GM21447 (cell line): ENCODE measurements at regions not wholly inside any gene's neighbourhood (a gene's known extent, or its start where the extent isn't known, plus 50 kb on each side); places are given as distances from the start of the nearest gene placed in this dataset.
"Not testable (repeated sequence)": the region's sequence is repeated elsewhere in the genome, so short reads cannot be mapped to it uniquely, and the experiment has no call there.

Source experiments
- ATAC-seq: cut with Tn5 transposase; IDR thresholded peaks from one replicate; pipeline ENCODE4 v1.9.1; 2021; ENCODE audit not compliant: unreplicated experiment

- no peak for ATAC-seq
Observed at GRCh38 chr12:78269620-78270019, 438.9 kb downstream of the NAV3 start.

GRCh38 chr12:78271546-78271945, 440.9 kb downstream of the NAV3 start:
- no peak for ATAC-seq

GRCh38 chr12:78275886-78276285, 445.2 kb downstream of the NAV3 start:
- ATAC-seq: no peak

GRCh38 chr12:78278706-78279190, 448.1 kb downstream of the NAV3 start:
- no peak for ATAC-seq

GRCh38 chr12:78279567-78279966, 448.9 kb downstream of the NAV3 start:
- no peak for ATAC-seq

GRCh38 chr12:78281102-78281501, 450.4 kb downstream of the NAV3 start:
- not testable (repeated sequence) for ATAC-seq

- ATAC-seq: no peak
Observed at GRCh38 chr12:78284417-78284816, 453.7 kb downstream of the NAV3 start.

GRCh38 chr12:78290606-78291345, 460.1 kb downstream of the NAV3 start:
- ATAC-seq: no peak

GRCh38 chr12:78293059-78293686, 462.5 kb downstream of the NAV3 start:
- ATAC-seq: no peak

- not testable (repeated sequence) for ATAC-seq
Observed at GRCh38 chr12:78301282-78301681, 470.6 kb downstream of the NAV3 start.

GRCh38 chr12:78305808-78306207, 475.1 kb downstream of the NAV3 start:
- ATAC-seq: no peak

- ATAC-seq: no peak
Observed at GRCh38 chr12:78306236-78306635, 475.5 kb downstream of the NAV3 start.

GRCh38 chr12:78308701-78309100, 478.0 kb downstream of the NAV3 start:
- ATAC-seq: no peak

GRCh38 chr12:78315028-78315427, 484.3 kb downstream of the NAV3 start:
- ATAC-seq: no peak

GRCh38 chr12:78316136-78316535, 485.4 kb downstream of the NAV3 start:
- no peak for ATAC-seq

- ATAC-seq: no peak
Observed at GRCh38 chr12:78316631-78317468, 486.2 kb downstream of the NAV3 start.

- no peak for ATAC-seq
Observed at GRCh38 chr12:78321696-78322095, 491.0 kb downstream of the NAV3 start.

- no peak for ATAC-seq
Observed at GRCh38 chr12:78323226-78323625, 492.5 kb downstream of the NAV3 start.

GRCh38 chr12:78324234-78324633, 493.5 kb downstream of the NAV3 start:
- no peak for ATAC-seq

GRCh38 chr12:78328524-78328923, 497.8 kb downstream of the NAV3 start:
- no peak for ATAC-seq

GRCh38 chr12:78330131-78330530, 499.4 kb downstream of the NAV3 start:
- no peak for ATAC-seq

- ATAC-seq: no peak
Observed at GRCh38 chr12:78331181-78331580, 500.5 kb downstream of the NAV3 start.
